Endothelial cell of umbilical vein (primary cell): ENCODE measurements at regions not wholly inside any gene's neighbourhood (a gene's known extent, or its start where the extent isn't known, plus 50 kb on each side); places are given as distances from the start of the nearest gene placed in this dataset.

Experiments used
- CTCF ChIP-seq, 2 donors: IDR thresholded peaks; 1 replicate in 1 of 2; 2 replicates in 1 of 2; pipeline ENCODE4 v1.5.1; 2011; ENCODE audit warnings: low read length in 2 of 2, mild to moderate bottlenecking in 2 of 2, moderate library complexity in 2 of 2, control low read depth in 1 of 2, inconsistent platforms in 1 of 2, low read depth in 1 of 2; ENCODE audit not compliant: insufficient read depth in 1 of 2; ENCODE audit errors: extremely low read depth in 1 of 2
- JUN ChIP-seq: IDR thresholded peaks from 2 replicates; pipeline ENCODE4 v1.6.1; 2011; ENCODE audit warnings: borderline replicate concordance, low read depth; ENCODE audit not compliant: insufficient read length, insufficient read depth
- POLR2A ChIP-seq: IDR thresholded peaks from 2 replicates; pipeline ENCODE4 v1.6.1; 2012; ENCODE audit warnings: low read depth, mild to moderate bottlenecking, control low read depth, low read length
- POLR2AphosphoS5 ChIP-seq: IDR thresholded peaks from 2 replicates; pipeline ENCODE4 v1.6.1; 2012; ENCODE audit warnings: low read depth, mild to moderate bottlenecking, control low read depth, low read length, moderate library complexity; ENCODE audit not compliant: insufficient read depth

GRCh38 chrX:9171841-9172463, 138.0 kb upstream of the FAM9B start:
- TF ChIP-seq POLR2AphosphoS5: no peak
- no peak for TF ChIP-seq CTCF (IDR thresholded peaks at IDR 0.05; ENCODE audit: extremely low read depth in 1 of 2, insufficient read depth in 1 of 2, low read depth in 1 of 2, low read length in 2 of 2)
- no peak for TF ChIP-seq JUN
- TF ChIP-seq POLR2A: no peak
